HG03196 (cell line): ENCODE measurements at regions not wholly inside any gene's neighbourhood (a gene's known extent, or its start where the extent isn't known, plus 50 kb on each side); places are given as distances from the start of the nearest gene placed in this dataset.
"Not testable (repeated sequence)": the region's sequence is repeated elsewhere in the genome, so short reads cannot be mapped to it uniquely, and the experiment has no call there.

Experiments used
- ATAC-seq: cut with Tn5 transposase; IDR thresholded peaks from one replicate; pipeline ENCODE4 v1.9.1; 2021; ENCODE audit not compliant: unreplicated experiment

GRCh38 chr1:244156617-244157016, 105.5 kb downstream of the ZBTB18 start:
- ATAC-seq = not testable (repeated sequence)

- ATAC-seq = no peak
These were observed 106.8 kb downstream of the ZBTB18 start for GRCh38 chr1:244157731-244158438.

GRCh38 chr1:244159646-244160045, 108.6 kb downstream of the ZBTB18 start:
- no peak for ATAC-seq

GRCh38 chr1:244160455-244161235, 109.6 kb downstream of the ZBTB18 start:
- no peak for ATAC-seq

- no peak for ATAC-seq
These were observed 110.1 kb downstream of the ZBTB18 start for GRCh38 chr1:244161236-244161510.

GRCh38 chr1:244162786-244163530, 111.9 kb downstream of the ZBTB18 start:
- no peak for ATAC-seq

- no peak for ATAC-seq
These were observed 112.9 kb downstream of the ZBTB18 start for GRCh38 chr1:244163861-244164510.

GRCh38 chr1:244164511-244164890, 113.4 kb downstream of the ZBTB18 start:
- ATAC-seq = no peak

- no peak for ATAC-seq
These were observed 113.9 kb downstream of the ZBTB18 start for GRCh38 chr1:244165021-244165420.

GRCh38 chr1:244165701-244166100, 114.6 kb downstream of the ZBTB18 start:
- no peak for ATAC-seq

- no peak for ATAC-seq
These were observed 120.3 kb downstream of the ZBTB18 start for GRCh38 chr1:244171241-244171985.

- no peak for ATAC-seq
These were observed 122.2 kb downstream of the ZBTB18 start for GRCh38 chr1:244173240-244173639.

- no peak for ATAC-seq
These were observed 122.7 kb downstream of the ZBTB18 start for GRCh38 chr1:244173769-244174168.

- no peak for ATAC-seq
These were observed 123.9 kb downstream of the ZBTB18 start for GRCh38 chr1:244174922-244175521.

GRCh38 chr1:244176201-244176600, 125.1 kb downstream of the ZBTB18 start:
- no peak for ATAC-seq

GRCh38 chr1:244180256-244180655, 129.2 kb downstream of the ZBTB18 start:
- ATAC-seq = no peak

GRCh38 chr1:244181867-244182266, 130.8 kb downstream of the ZBTB18 start:
- ATAC-seq = no peak

GRCh38 chr1:244183037-244183436, 132.0 kb downstream of the ZBTB18 start:
- no peak for ATAC-seq

- no peak for ATAC-seq
These were observed 135.3 kb downstream of the ZBTB18 start for GRCh38 chr1:244186372-244186771.

- ATAC-seq = no peak
These were observed 136.2 kb downstream of the ZBTB18 start for GRCh38 chr1:244187310-244187709.
